Hematopoietic multipotent progenitor cell (in vitro differentiated cells): ENCODE measurements at regions not wholly inside any gene's neighbourhood (a gene's known extent, or its start where the extent isn't known, plus 50 kb on each side); places are given as distances from the start of the nearest gene placed in this dataset.
"Not testable (repeated sequence)": the region's sequence is repeated elsewhere in the genome, so short reads cannot be mapped to it uniquely, and the experiment has no call there.

Experiments used
- DNase-seq, 3 donors: peaks; one replicate each; pipeline ENCODE4 v3.0.0-alpha.2; 2011 to 2015; ENCODE audit warnings: low read depth in 2 of 3, low spot score in 2 of 3

DNA sequence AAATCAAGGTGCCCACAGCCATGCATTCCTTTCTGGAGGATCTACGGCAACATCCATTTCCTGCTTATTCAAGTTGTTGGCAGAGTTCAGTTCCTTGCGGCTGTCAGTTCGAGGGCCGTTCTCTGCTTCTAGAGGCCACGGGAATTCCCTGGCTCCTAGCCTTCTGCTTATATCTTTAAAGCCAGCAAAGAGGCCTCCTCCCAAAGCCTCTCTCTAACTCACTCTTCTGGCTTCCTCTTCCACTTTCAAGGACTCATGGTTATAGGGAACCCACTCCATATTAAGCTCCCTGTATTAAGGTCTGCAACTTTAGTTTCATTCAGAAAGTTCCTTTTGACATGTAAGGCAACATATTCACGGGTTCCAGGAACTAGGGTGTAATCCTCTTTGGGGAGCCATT is 150.1 kb upstream of the RMP24 start:
- no peak for DNase-seq

DNA sequence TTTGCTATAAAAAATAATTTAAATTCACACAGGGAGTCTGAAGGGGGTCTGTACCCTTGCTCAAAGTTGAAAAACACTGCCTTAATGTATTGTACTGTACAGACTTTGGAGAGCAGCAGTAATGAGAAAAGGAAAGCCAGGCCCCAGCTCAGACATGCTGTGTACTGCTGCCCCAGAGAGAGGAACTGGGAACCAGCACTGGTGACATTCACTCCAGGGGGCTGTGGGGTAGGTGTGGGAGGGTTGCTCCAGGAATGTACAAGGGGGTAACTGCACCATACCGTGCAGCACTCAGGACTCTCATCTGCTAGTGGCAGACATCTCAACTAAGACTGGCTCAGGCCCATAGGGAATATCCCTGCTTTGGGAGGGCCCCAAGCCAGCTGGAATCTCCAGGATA is 146.0 kb upstream of the RMP24 start:
- DNase-seq, result no peak

DNA sequence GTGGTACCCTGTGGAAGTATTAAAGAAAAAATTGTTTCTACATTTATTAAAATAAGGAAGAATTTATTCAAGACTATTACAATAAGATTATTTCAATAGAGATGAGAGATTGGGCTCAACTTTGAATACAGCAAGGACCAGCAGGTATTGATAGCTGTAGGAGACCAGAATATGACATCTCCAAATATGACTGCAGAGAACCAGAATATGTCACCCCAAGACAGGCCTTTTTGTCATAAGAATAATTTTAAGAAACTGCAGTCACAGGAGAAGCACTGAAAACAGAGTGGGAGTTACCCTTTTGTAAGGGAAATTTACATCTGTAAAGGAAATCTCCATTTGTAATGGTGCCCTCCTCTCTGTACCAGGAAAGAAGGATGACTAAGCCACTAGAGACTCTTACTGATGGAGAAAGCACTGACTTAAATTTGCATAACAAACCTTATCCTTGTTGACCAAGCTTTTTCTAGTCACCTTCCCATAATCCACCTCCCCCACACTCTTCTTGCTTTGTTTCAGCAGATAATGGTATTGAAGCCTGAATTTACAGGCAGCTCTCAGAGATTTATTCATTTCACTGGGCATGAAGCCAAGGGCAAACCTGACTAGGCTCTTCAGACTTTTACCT is 145.1 kb upstream of the RMP24 start:
- DNase-seq, result no peak

DNA sequence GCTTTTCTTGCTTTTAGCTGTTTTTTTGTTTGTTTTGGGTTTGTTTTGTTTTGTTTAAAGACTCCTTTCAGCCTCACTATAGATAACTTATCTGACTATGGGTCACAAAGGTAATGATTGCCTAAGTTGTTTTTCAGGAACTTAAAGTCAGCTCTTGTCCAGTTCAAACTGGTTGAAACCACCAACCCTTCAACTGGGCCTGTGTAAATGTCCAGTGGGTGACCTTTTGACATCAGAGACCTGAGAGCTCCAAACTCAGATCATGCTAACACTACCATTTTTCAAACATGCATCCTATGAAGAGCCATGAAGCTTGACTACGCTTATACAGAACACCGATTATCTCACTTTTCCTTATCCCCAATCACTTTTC is 144.6 kb upstream of the RMP24 start:
- DNase-seq, result no peak

DNA sequence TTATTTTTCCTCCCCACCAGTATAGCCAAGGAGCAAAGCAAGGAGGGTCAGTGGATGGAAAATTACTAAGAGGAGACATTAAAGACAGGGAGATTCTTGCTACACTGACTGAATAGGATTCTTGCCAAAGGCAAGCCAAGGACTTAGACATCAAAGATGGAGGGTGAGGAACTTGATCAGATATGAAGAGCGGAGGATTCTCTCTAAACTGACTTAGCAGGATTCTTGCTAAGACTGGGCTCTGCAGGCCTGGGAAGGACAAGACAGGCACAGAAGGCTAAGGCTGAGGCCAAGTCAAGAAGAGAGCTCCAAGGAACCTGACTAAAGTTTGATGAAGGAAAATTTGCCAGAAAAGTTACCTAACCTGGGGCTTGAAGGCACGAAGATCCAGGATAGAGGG is 143.9 kb upstream of the RMP24 start:
- no peak for DNase-seq

DNA sequence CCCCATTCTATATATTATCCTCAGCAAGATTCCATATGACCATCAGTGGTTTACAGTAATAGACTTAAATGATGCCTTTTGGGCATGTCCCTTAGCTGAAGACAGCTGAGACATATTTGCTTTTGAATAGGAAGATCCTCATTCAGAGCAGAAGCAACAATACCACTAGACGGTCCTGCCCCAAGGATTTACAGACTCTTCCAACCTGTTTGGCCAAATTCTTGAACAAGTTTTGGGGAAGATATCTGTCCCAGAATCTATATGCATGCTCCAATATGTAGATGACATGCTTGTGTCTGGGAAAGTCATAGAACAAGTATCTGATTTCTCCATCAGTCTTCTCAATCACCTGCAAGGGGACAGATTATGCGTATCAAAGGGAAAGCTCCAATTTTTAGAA is 137.1 kb upstream of the RMP24 start:
- DNase-seq, result no peak

DNA sequence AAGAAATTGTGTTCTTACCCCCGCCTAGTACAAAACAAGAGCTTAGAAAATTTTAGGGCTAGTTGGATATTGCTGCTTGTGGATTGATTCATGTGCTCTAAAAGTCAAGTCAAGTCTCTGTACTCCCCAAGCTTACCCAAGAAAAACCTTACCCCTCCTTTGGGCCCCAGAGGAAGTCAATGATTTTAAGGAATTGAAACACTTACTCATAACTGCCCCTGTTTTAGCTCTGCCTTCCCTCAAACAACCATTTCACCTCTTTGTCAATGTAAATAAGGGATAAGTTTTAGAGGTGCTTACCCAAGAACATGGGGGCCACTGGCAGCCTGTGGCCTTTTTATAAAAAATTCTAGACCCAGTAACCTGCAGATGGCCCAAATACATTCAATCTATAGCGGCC is 136.6 kb upstream of the RMP24 start:
- no peak for DNase-seq

DNA sequence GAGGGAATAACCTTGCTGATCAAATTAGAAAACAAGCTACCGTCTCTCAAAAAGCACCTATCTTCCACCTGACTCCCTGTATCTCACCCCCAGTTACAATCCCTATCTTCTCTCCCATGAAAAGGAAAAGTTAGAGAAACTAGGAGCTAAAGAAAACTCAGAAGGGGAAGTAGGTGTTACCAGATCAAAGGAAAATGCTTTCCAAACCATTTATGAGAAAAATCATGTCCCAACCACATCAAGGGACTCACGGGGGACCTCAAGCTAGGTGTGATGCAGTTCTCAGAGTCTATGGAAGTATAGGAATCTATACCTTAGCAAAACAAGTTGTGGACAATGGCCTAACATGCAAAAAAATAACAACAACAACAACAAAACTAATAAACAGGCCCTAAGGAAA is 135.5 kb upstream of the RMP24 start:
- DNase-seq, result no peak

DNA sequence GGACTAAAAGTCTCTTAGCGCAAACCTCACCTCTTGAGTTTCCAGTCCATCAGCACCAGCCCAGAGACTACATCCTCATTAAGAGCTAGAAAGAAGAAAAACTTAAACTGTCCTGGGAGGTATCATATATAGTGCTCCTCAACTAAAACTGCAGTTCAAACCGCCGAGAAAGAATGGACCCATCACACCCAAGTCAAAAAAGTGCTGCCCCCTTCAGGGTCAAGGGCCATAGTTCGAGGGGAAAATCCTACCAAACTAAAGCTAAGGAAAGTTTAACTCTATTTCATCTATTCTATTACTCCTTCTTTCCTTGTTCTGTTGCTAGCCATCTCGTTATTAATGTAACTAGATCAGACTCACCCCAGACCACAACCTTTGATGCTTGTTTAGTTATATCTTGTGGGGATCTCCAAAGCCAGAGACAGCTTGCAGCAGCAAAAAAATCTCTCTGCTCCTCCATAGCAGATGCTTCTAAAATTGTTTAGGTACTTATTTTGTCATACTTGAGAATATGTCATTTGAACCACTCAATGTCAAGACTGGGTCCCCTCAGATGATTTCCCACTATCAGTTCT is 134.5 kb upstream of the RMP24 start:
- no peak for DNase-seq

DNA sequence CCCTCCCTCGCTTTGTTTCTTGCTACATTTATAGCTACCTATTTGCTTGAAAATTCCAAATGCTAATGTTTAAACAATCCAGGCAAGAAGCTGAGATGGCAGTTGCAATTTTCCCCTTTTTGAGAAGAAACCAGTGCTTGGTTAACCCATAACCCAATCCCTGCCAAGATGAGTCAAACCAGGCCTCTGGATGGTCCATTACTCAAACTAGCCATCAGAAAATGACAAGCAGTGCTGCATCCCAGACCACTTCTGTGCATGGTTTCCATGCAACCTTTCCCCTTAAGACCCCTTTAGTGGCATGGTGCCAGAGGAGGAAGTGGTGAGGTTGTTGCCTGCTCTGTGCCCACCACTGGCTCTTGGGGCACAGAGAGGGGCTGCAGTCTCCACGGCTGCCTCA is 131.2 kb upstream of the RMP24 start:
- DNase-seq, result no peak

DNA sequence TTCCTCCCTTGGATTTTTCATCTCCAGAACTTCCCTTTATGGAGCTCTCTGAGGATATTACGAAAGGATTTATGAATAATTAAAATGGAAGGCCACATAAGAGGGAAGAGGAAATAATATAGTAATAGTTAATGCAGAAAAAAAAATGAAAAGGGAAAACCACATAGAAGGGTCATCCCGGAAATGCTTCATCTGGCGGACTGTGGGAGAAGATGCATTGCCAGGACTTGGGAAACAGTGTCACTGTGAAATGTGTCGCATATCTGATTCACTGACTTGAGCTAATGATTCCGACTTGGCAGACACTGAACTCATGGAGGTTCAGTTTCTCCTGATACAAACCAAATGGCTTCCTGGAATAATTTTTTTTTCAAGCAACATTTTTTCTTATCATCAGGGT is 129.9 kb upstream of the RMP24 start:
- no peak for DNase-seq

DNA sequence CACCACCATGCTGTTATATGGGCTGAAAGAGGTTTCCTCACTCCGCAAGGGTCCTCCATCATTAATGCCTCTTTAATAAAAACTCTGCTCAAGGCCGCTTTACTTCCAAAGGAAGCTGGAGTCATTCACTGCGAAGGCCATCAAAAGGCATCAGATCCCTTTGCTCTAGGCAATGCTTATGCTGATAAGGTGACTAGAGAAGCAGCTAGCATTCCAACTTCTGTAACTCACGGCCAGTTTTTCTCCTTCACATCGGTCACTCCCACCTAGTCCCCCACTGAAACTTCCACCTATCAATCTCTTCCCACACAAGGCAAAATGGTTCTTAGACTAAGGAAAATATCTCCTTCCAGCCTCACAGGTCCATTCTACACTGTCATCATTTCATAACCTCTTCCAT is 124.2 kb upstream of the RMP24 start:
- not testable (repeated sequence) for DNase-seq

DNA sequence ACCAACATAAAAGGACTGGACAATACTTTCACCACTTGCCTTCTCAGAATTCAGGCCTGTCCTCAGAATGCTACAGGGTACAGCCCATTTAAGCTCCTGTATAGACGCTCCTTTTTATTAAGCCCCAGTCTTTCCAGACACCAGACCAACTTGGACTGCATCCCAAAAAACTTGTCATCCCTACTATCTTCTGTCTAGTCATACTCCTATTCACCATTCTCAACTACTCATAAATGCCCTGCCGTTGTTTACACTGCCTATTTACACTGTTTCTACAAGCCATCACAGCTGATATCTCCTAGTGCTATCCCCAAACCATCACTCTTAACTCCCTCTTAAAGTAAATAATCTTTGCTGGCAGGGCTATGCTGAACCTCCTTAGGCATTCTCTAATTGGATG is 123.2 kb upstream of the RMP24 start:
- DNase-seq, result not testable (repeated sequence)

DNA sequence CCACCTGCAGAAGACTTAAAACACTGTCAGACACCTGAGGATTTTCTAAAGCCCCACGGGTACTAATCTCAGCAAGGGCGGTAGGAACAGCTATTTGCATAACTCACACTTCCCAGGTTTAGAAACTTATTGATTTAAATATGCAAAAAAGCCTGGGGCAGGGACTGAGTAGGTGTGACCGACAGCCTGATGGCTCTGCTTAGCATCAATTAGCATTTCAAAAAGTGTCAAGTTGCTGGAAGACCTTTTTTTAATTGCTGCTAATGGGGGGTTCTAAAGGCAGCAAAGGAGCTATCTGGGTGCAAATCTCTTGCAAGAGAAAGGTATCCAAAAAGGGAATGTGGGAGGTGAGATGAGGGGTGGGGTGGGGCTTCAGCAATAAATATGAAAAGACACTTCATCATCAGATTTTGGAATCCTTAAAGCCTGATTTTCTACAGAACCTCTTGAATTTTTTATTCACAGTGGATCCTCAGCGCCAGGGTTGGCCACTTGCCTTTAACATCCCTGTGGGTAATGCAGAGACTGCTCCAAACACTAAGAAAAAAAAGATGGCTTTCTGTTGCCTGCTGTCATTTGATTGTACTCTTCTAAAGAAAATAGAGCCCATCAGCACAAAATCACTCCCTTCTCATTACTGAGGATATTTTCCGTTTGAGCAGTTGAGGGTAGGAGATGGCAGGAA is 121.1 kb upstream of the RMP24 start:
- DNase-seq, result no peak

DNA sequence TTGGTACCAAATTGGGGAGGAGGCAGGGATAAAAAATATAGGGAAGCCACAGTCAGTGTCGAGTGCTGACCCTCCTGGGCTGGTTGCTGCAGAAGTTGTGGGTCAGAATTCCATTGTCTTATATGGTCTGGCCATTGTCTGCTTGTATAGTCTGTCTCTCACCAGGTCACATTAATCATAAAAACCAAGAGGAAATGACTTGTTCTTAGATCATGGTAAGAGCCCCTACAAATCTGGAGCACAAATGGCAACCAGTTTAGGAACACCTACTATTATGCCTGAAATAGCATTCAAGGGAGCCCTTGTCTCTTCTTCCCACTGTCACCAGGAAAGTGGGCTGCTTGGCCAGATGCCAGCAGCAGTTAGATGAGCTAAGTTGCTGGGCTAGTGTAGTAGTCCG is 119.7 kb upstream of the RMP24 start:
- no peak for DNase-seq

DNA sequence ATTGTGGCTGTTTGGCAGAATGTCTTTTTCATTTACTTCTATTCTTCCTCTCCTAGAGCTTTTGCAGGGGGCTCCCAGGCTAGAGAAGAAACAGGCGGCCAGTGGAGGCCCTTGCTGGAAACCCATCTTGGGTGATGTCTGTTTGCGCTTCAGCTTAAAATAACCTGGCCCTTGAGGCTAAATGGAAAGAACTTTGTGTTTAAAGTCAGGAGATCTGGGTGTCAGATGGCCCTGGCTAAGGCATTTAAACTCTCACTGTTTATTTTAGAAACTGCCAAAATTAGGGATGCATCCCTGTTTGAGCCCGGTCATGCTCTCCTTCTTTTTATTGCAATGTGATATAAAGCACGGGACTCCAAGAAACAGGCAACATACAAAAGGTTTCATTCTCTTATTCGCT is 118.4 kb upstream of the RMP24 start:
- no peak for DNase-seq

DNA sequence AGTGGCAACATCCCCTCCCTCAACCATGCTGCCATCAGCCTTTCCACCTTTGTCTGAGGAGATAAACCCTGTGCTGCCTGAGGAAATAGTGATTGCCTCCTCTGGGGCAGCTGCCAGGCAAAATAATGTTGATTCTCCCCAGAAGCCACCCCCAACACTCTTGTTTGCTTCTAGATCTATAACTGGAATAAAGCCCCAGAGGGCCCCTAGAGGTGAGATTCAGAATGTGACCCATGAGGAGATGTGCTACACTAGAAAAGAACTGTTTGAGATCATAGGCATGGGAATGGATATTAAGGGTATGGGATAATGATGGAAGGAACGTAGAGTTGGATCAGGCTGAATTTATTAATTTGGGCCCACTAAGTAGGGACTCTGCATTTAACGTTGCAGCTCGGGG is 116.3 kb upstream of the RMP24 start:
- no peak for DNase-seq

DNA sequence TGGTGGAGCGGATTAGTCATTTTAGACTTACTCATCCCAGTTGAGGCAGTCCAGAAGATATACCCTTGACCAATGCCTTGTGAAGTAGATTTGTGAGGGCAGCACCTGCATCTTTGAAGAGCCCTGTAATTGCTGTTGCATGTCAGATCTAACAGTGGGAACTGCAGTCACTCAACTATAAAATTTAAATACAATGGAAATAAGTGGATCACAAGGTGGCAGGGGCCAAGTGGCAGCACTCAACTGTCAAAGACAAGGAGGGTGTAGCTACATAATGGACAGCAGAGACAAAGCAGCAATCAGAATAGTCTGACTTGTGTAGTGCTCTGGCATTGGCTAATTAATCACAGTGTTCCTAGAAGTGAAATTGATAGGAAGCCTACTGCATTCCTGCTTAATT is 115.8 kb upstream of the RMP24 start:
- DNase-seq, result not testable (repeated sequence)

DNA sequence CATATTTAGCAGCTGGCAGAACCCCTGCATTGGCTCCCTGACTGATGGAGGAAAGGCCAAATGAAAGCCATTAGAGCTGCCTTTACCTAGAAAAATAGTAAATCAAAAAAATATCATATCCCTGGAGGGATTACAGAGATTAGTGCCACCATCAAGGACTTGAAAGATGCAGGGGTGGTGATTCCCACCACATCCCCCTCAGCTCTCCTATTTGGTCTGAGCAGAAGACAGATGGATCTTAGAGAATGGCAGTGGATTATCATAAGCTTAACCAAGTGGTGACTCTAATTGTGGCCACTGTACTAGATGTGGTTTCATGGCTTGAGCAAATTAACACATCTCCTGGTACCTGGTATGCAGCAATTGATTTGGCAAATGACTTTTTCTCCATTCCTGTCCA is 114.9 kb upstream of the RMP24 start:
- not testable (repeated sequence) for DNase-seq

DNA sequence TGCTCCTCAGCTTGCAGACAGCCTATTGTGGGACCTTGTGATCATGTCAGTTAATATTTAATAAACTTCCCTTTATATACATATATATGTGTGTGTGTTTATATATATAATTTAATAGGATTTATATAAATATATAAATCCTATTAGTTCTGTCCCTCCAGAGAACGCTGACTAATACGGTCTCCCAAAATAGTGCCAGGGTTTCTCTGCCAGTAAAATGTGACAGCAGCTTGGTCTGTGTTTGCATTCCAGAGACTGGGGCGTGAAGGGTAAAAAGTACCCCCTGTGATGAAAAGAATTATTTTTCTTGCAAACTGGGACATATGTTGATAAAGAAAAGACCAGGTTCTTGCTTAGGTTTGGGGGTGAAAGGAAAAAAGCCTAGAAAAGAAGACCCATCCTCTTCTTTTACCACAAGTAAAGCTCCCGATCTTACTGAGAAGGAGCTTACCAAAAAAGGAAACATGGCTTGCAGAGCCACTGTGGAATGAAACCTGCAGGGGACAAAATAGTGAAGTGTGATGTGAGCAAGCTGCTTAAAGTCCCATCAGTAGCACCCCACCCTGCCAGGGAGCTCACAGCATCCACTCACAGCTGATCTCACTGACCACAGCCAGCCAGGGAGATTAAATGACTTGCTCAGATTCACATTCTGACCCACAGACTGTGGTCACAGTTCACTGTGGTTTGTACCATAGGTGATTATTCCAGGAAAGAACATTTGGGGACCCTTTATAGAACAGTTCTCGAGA is 110.9 kb upstream of the RMP24 start:
- peak in 1 of 3 donors; percentile 0 for DNase-seq

DNA sequence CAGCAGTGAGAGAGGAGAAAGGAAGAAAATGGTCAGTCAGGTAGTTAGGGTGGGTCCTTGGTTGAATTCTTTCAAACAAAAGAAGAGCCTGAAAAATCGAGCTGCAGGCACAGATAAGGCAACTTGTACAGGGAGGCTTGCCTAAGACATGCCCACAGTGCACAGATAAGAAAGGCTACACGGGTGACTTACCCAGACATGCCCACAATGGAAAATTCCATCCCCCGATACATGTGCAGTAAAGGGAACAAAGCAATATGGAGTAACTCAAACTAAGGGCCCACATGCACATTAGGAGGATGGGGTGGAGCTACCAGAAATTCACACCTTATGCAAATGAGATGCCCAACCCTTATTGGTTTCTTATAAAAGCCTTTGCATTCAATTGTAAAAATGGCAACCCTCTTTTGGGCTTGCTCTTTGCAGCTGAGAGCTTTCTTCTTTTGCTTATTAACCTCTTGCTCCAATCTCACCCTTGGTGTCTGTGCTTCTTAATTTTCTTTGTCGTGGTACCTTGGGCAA is 110.3 kb upstream of the RMP24 start:
- DNase-seq, result peak in 2 of 3 donors; percentile 8 to 22

DNA sequence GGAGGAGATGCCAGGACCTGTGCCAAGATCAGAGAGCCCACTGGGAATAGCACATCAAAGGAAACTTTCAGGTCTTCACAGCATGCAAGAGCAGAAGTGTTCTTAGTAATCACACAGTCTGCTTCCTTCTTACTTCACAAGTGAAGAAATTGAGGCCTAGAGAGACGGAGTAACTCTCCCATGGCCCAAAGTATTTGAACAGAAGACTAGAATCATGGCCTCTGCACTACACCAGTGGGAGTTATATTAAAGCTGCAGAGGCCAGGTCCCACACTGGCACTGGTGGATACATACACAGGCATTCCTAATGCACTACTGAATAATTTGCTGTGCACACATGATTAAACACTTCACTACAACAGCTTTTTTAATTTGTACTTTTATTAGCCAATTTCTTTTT is 107.6 kb upstream of the RMP24 start:
- DNase-seq, result no peak
